C4-2B (cell line): ENCODE measurements at regions not wholly inside any gene's neighbourhood (a gene's known extent, or its start where the extent isn't known, plus 50 kb on each side); places are given as distances from the start of the nearest gene placed in this dataset.

Experiments
- ZFX ChIP-seq: fragments of 450-650 bp; IDR thresholded peaks from 2 replicates; pipeline ENCODE4 v1.6.1; 2017
- TF ChIP-seq, protein P1 (sequence below): fragments of 450-650 bp; conservative IDR thresholded peaks from 2 replicates; pipeline ENCODE4 v1.5.1; 2017; ENCODE audit warnings: mild to moderate bottlenecking

- TF ChIP-seq, protein P1, sequence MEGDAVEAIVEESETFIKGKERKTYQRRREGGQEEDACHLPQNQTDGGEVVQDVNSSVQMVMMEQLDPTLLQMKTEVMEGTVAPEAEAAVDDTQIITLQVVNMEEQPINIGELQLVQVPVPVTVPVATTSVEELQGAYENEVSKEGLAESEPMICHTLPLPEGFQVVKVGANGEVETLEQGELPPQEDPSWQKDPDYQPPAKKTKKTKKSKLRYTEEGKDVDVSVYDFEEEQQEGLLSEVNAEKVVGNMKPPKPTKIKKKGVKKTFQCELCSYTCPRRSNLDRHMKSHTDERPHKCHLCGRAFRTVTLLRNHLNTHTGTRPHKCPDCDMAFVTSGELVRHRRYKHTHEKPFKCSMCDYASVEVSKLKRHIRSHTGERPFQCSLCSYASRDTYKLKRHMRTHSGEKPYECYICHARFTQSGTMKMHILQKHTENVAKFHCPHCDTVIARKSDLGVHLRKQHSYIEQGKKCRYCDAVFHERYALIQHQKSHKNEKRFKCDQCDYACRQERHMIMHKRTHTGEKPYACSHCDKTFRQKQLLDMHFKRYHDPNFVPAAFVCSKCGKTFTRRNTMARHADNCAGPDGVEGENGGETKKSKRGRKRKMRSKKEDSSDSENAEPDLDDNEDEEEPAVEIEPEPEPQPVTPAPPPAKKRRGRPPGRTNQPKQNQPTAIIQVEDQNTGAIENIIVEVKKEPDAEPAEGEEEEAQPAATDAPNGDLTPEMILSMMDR: no peak
- TF ChIP-seq ZFX: no peak
Observed at GRCh38 chr3:162092751-162093150, 596.1 kb downstream of the OTOL1 start.
